SK-N-SH (cell line): ENCODE measurements at regions not wholly inside any gene's neighbourhood (a gene's known extent, or its start where the extent isn't known, plus 50 kb on each side); places are given as distances from the start of the nearest gene placed in this dataset.

ENCODE experiments used
- CTCF ChIA-PET: fragments of 300-600, 350-600 bp; formaldehyde crosslinking; extraction: SDS; loops from one replicate; lab custom pipeline; 2021; lab: Yijun Ruan, JAX
- POLR2A ChIA-PET: fragments of 350-600 bp; sonication (Branson Sonifier 250); formaldehyde crosslinking; extraction: SDS; loops from one replicate; lab custom pipeline; 2020; ENCODE audit warnings: antibody characterized with exemption, inconsistent platforms; lab: Yijun Ruan, JAX
- DNase-seq: peaks from one replicate; pipeline ENCODE4 v3.0.0; 2012
- H2AFZ ChIP-seq: fragments of 200-600 bp; sonication (generic); 2 replicates; pipeline ENCODE4 v1.8.1; 2016; ENCODE audit warnings: antibody characterized with exemption, mild to moderate bottlenecking, low read depth
- H3F3A ChIP-seq: fragments of 200-600 bp; sonication (generic); replicated peaks from 2 replicates; pipeline ENCODE3; 2016; ENCODE audit warnings: antibody characterized with exemption, mild to moderate bottlenecking; ENCODE audit not compliant: insufficient read depth
- H3K27ac ChIP-seq, 2 experiments: fragments of 200-500 bp in 1 of 2; fragments of 200-600 bp in 1 of 2; sonication (Bioruptor generic) in 1 of 2; sonication (generic), shearing (Covaris generic) in 1 of 2; 2 replicates each; pipeline versions ENCODE4 v1.5.1 to v1.6.1; 2014 to 2016; ENCODE audit warnings: low read depth in 2 of 2, inconsistent platforms in 1 of 2, low read length in 1 of 2, mild to moderate bottlenecking in 1 of 2, mixed read lengths in 1 of 2
- H3K27me3 ChIP-seq: fragments of 200-600 bp; sonication (generic), shearing (Covaris generic); 2 replicates; pipeline ENCODE4 v1.6.1; 2016; ENCODE audit warnings: mixed run types; ENCODE audit not compliant: insufficient read depth
- H3K36me3 ChIP-seq, 2 experiments: fragments of 200-500 bp in 1 of 2; fragments of 200-600 bp in 1 of 2; sonication (Bioruptor generic) in 1 of 2; sonication (generic) in 1 of 2; replicated peaks in 1 of 2; 2 replicates each; pipeline versions ENCODE3 to v1.5.1; 2014 to 2016; ENCODE audit warnings: low read length in 1 of 2, mild to moderate bottlenecking in 1 of 2; ENCODE audit not compliant: insufficient read depth in 2 of 2, control insufficient read depth in 1 of 2
- H3K4me1 ChIP-seq, 2 experiments: fragments of 200-500 bp in 1 of 2; fragments of 200-600 bp in 1 of 2; sonication (Bioruptor generic) in 1 of 2; sonication (generic), shearing (Covaris generic) in 1 of 2; 2 replicates each; pipeline versions ENCODE4 v1.5.1 to v1.6.1; 2014 to 2016; ENCODE audit warnings: low read depth in 1 of 2, low read length in 1 of 2, mixed run types in 1 of 2; ENCODE audit not compliant: insufficient read depth in 2 of 2, control insufficient read depth in 1 of 2
- H3K4me2 ChIP-seq: fragments of 200-600 bp; sonication (generic), shearing (Covaris generic); 2 replicates; pipeline ENCODE4 v1.6.1; 2017; ENCODE audit warnings: mixed run types
- H3K4me3 ChIP-seq, 2 experiments: fragments of 200-500 bp in 1 of 2; fragments of 200-600 bp in 1 of 2; sonication (Bioruptor generic) in 1 of 2; sonication (generic), shearing (Covaris generic) in 1 of 2; 2 replicates each; pipeline versions ENCODE4 v1.5.1 to v1.8.1; 2014 to 2016; ENCODE audit warnings: low read depth in 2 of 2, inconsistent platforms in 1 of 2, low read length in 1 of 2, mild to moderate bottlenecking in 1 of 2, mixed read lengths in 1 of 2, moderate library complexity in 1 of 2
- H3K79me2 ChIP-seq: fragments of 200-600 bp; sonication (generic); 2 replicates; pipeline ENCODE4 v1.8.1; 2017; ENCODE audit warnings: mild to moderate bottlenecking; ENCODE audit not compliant: insufficient read depth
- H3K9ac ChIP-seq: fragments of 200-600 bp; sonication (generic); 2 replicates; pipeline ENCODE4 v1.6.1; 2017; ENCODE audit warnings: mixed run types
- H3K9me2 ChIP-seq: fragments of 200-600 bp; sonication (generic); 2 replicates; pipeline ENCODE4 v1.6.1; 2017; ENCODE audit warnings: mixed run types
- H3K9me3 ChIP-seq: fragments of 200-600 bp; sonication (generic); 2 replicates; pipeline ENCODE4 v1.6.1; 2017; ENCODE audit warnings: mixed run types, mild to moderate bottlenecking, moderate library complexity
- H4K20me1 ChIP-seq: fragments of 200-600 bp; sonication (generic); 2 replicates; pipeline ENCODE4 v1.6.1; 2017; ENCODE audit warnings: mild to moderate bottlenecking, mixed run types; ENCODE audit not compliant: insufficient read depth
- ELF1 ChIP-seq: IDR thresholded peaks from 2 replicates; pipeline ENCODE4 v1.4.0; 2012
- EP300 ChIP-seq, 2 experiments: IDR thresholded peaks; 2 replicates each; pipeline versions ENCODE4 v1.4.0 to v1.6.1; 2012; ENCODE audit warnings: borderline replicate concordance in 1 of 2, low read depth in 1 of 2, low read length in 1 of 2
- FOSL2 ChIP-seq: IDR thresholded peaks from 2 replicates; pipeline ENCODE4 v1.4.0; 2012; ENCODE audit warnings: low read depth, mild to moderate bottlenecking, moderate library complexity, borderline replicate concordance
- GABPA ChIP-seq: IDR thresholded peaks from 2 replicates; pipeline ENCODE4 v1.4.0; 2012; ENCODE audit warnings: low read depth, mild to moderate bottlenecking
- GATA2 ChIP-seq: sonication (generic); formaldehyde crosslinking; IDR thresholded peaks from 2 replicates; pipeline ENCODE4 v1.5.0; 2020; ENCODE audit warnings: mild to moderate bottlenecking, missing genetic modification reagents
- JUND ChIP-seq: IDR thresholded peaks from 2 replicates; pipeline ENCODE4 v1.4.0; 2012
- MXI1 ChIP-seq: IDR thresholded peaks from 2 replicates; pipeline ENCODE4 v1.6.1; 2012; ENCODE audit warnings: mild to moderate bottlenecking, low read depth, low read length, improper control_type of control experiment
- NRF1 ChIP-seq: IDR thresholded peaks from 2 replicates; pipeline ENCODE4 v1.6.1; 2012; ENCODE audit warnings: low read depth, mild to moderate bottlenecking, low read length
- POLR2AphosphoS5 ChIP-seq: IDR thresholded peaks from 2 replicates; pipeline ENCODE4 v1.6.1; 2012; ENCODE audit warnings: low read depth, low read length
- RXRA ChIP-seq: IDR thresholded peaks from 2 replicates; pipeline ENCODE4 v1.4.0; 2012; ENCODE audit warnings: low read depth, mild to moderate bottlenecking, borderline replicate concordance
- SMC3 ChIP-seq: IDR thresholded peaks from 2 replicates; pipeline ENCODE4 v1.6.1; 2012; ENCODE audit warnings: low read depth, low read length, improper control_type of control experiment
- USF2 ChIP-seq: fragments of 150-350 bp; IDR thresholded peaks from 2 replicates; pipeline ENCODE4 v1.6.1; 2017; ENCODE audit warnings: antibody characterized with exemption, low read length, low read depth, borderline replicate concordance
- YY1 ChIP-seq: IDR thresholded peaks from 2 replicates; pipeline ENCODE4 v1.4.0; 2012; ENCODE audit warnings: low read depth, mild to moderate bottlenecking
- WGBS: methylation state at CpG from one replicate; pipeline ENCODE4 v1.1.6; 2017; ENCODE audit warnings: low lambda C conversion rate; 5-methylcytosine and 5-hydroxymethylcytosine counted together
- TF ChIP-seq, protein P1 (sequence below): IDR thresholded peaks from 2 replicates; pipeline ENCODE4 v1.4.0; 2012; ENCODE audit warnings: low read depth, borderline replicate concordance
- TF ChIP-seq, protein P2 (sequence below): IDR thresholded peaks from 2 replicates; pipeline ENCODE4 v1.4.0; 2012; ENCODE audit warnings: low read depth
- TF ChIP-seq, protein P3 (sequence below): IDR thresholded peaks from 2 replicates; pipeline ENCODE4; 2012
- TF ChIP-seq, protein P4 (sequence below): fragments of 200-600 bp; sonication (generic); IDR thresholded peaks from 2 replicates; pipeline ENCODE4 v1.6.1; 2017; ENCODE audit warnings: antibody characterized with exemption, mild to moderate bottlenecking, moderate library complexity

GRCh38 chr3:124629497-124629896, 100.8 kb upstream of the UMPS start:
- H3K4me3 ChIP-seq: no peak overlapping the region
- no peak overlapping the region for H3K27ac ChIP-seq
- no peak overlapping the region for H2AFZ ChIP-seq
- TF ChIP-seq, protein P1, sequence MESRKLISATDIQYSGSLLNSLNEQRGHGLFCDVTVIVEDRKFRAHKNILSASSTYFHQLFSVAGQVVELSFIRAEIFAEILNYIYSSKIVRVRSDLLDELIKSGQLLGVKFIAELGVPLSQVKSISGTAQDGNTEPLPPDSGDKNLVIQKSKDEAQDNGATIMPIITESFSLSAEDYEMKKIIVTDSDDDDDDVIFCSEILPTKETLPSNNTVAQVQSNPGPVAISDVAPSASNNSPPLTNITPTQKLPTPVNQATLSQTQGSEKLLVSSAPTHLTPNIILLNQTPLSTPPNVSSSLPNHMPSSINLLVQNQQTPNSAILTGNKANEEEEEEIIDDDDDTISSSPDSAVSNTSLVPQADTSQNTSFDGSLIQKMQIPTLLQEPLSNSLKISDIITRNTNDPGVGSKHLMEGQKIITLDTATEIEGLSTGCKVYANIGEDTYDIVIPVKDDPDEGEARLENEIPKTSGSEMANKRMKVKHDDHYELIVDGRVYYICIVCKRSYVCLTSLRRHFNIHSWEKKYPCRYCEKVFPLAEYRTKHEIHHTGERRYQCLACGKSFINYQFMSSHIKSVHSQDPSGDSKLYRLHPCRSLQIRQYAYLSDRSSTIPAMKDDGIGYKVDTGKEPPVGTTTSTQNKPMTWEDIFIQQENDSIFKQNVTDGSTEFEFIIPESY: no peak
- TF ChIP-seq EP300 (IDR thresholded peaks at IDR 0.05; ENCODE audit: borderline replicate concordance in 1 of 2, low read depth in 1 of 2, low read length in 1 of 2) (no peak), USF2 (no peak), NRF1 (no peak), GATA2 (no peak), YY1 (no peak), JUND (no peak), SMC3 (no peak), RXRA (no peak), POLR2AphosphoS5 (no peak), FOSL2 (no peak), ELF1 (no peak), GABPA (no peak)
- TF ChIP-seq, protein P2, sequence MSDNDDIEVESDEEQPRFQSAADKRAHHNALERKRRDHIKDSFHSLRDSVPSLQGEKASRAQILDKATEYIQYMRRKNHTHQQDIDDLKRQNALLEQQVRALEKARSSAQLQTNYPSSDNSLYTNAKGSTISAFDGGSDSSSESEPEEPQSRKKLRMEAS: no peak
- TF ChIP-seq, protein P3, sequence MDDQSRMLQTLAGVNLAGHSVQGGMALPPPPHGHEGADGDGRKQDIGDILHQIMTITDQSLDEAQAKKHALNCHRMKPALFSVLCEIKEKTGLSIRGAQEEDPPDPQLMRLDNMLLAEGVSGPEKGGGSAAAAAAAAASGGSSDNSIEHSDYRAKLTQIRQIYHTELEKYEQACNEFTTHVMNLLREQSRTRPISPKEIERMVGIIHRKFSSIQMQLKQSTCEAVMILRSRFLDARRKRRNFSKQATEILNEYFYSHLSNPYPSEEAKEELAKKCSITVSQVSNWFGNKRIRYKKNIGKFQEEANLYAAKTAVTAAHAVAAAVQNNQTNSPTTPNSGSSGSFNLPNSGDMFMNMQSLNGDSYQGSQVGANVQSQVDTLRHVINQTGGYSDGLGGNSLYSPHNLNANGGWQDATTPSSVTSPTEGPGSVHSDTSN: no peak
- H3F3A ChIP-seq: peaks cover 2% of the 10 kb centered on the region
- peaks cover 0 to 3% of the 10 kb centered on the region in 2 experiments; a peak in 1 of 4 replicates for H3K4me1 ChIP-seq
- H3K79me2 ChIP-seq: no peaks in the 10 kb centered on the region
- CTCF ChIA-PET: no interaction called here
- no peak overlapping the region for H3K9ac ChIP-seq
- no peak for DNase-seq
- 93% methylated on average over 2 of the region's 2 CpGs for WGBS
- POLR2A ChIA-PET: no interaction called here
- no peaks in the 10 kb centered on the region for H3K27me3 ChIP-seq
- peaks cover 0 to 3% of the 10 kb centered on the region in 2 experiments for H3K36me3 ChIP-seq
- no peaks in the 10 kb centered on the region for H3K9me3 ChIP-seq
- no peaks in the 10 kb centered on the region for H4K20me1 ChIP-seq
- H3K4me2 ChIP-seq: no peak overlapping the region
- H3K9me2 ChIP-seq: no peaks in the 10 kb centered on the region

- Histone ChIP-seq H3K27me3 (no peaks in the 10 kb centered on the region), H3K4me3 (no peak overlapping the region), H3K27ac (no peak overlapping the region), H2AFZ (no peak overlapping the region), H3K9me2 (no peaks in the 10 kb centered on the region), H3K79me2 (no peaks in the 10 kb centered on the region), H3K36me3 (peaks cover 4 to 6% of the 10 kb centered on the region in 2 experiments), H3K9me3 (no peaks in the 10 kb centered on the region), H4K20me1 (no peaks in the 10 kb centered on the region), H3F3A (peaks cover 2% of the 10 kb centered on the region), H3K9ac (no peak overlapping the region), H3K4me2 (no peak overlapping the region), H3K4me1 (peaks cover 0 to 3% of the 10 kb centered on the region in 2 experiments; a peak in 1 of 4 replicates)
- no peak for DNase-seq
- CTCF ChIA-PET: interaction anchor here (1.8 kb wide), 1 partner anchor 66 kb away, joined by 7 read pairs; no protein-coding TSS in a partner anchor
- POLR2A ChIA-PET: no interaction called here
- WGBS: 84% methylated on average over 5 of the region's 5 CpGs
- no peak for TF ChIP-seq MXI1
- TF ChIP-seq, protein P4, sequence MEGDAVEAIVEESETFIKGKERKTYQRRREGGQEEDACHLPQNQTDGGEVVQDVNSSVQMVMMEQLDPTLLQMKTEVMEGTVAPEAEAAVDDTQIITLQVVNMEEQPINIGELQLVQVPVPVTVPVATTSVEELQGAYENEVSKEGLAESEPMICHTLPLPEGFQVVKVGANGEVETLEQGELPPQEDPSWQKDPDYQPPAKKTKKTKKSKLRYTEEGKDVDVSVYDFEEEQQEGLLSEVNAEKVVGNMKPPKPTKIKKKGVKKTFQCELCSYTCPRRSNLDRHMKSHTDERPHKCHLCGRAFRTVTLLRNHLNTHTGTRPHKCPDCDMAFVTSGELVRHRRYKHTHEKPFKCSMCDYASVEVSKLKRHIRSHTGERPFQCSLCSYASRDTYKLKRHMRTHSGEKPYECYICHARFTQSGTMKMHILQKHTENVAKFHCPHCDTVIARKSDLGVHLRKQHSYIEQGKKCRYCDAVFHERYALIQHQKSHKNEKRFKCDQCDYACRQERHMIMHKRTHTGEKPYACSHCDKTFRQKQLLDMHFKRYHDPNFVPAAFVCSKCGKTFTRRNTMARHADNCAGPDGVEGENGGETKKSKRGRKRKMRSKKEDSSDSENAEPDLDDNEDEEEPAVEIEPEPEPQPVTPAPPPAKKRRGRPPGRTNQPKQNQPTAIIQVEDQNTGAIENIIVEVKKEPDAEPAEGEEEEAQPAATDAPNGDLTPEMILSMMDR: no peak
- TF ChIP-seq, protein P1: no peak
- TF ChIP-seq, protein P2: no peak
Measured at GRCh38 chr3:124630960-124631359, 99.3 kb upstream of the UMPS start.
